ENCODE measurements at regions not wholly inside any gene's neighbourhood (a gene's known extent, or its start where the extent isn't known, plus 50 kb on each side); places are given as distances from the start of the nearest gene placed in this dataset.

- Mint-ChIP-seq H3K27ac (ENCODE audit: low read depth, unreplicated experiment) (no peak overlapping the region), H3K27me3 (ENCODE audit: insufficient read depth, unreplicated experiment) (peaks cover 11% of the 10 kb centered on the region), H3K36me3 (ENCODE audit: insufficient read depth, unreplicated experiment) (no peaks in the 10 kb centered on the region), H3K9me3 (ENCODE audit: unreplicated experiment) (no peaks in the 10 kb centered on the region), H3K4me3 (ENCODE audit: unreplicated experiment) (no peak overlapping the region), H3K4me1 (ENCODE audit: insufficient read depth, unreplicated experiment) (no peaks in the 10 kb centered on the region)
- intact Hi-C loops (cut with micrococcal nuclease) = loop anchor here (5.0 kb wide), 1 partner anchor 40 kb away; no protein-coding TSS in a partner anchor
- TF ChIP-seq, protein P1, sequence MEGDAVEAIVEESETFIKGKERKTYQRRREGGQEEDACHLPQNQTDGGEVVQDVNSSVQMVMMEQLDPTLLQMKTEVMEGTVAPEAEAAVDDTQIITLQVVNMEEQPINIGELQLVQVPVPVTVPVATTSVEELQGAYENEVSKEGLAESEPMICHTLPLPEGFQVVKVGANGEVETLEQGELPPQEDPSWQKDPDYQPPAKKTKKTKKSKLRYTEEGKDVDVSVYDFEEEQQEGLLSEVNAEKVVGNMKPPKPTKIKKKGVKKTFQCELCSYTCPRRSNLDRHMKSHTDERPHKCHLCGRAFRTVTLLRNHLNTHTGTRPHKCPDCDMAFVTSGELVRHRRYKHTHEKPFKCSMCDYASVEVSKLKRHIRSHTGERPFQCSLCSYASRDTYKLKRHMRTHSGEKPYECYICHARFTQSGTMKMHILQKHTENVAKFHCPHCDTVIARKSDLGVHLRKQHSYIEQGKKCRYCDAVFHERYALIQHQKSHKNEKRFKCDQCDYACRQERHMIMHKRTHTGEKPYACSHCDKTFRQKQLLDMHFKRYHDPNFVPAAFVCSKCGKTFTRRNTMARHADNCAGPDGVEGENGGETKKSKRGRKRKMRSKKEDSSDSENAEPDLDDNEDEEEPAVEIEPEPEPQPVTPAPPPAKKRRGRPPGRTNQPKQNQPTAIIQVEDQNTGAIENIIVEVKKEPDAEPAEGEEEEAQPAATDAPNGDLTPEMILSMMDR (IDR thresholded peaks at IDR 0.05; ENCODE audit: unreplicated experiment) = no peak
- CTCF ChIA-PET = interaction anchor here (1.0 to 1.3 kb wide), 2 partner anchors 29 to 37 kb away, joined by 3 to 8 read pairs; no protein-coding TSS in a partner anchor
- POLR2A ChIA-PET = interaction anchor here (0.7 kb wide), 1 partner anchor 75 kb away, joined by 3 read pairs; no protein-coding TSS in a partner anchor
- no peak for DNase-seq (ENCODE audit: unreplicated experiment)
- BruUV-seq (replicated peaks) = no TSS peak
Measured at GRCh38 chr18:34632321-34632720, 77.8 kb upstream of the DTNA start.

GRCh38 chr18:34633368-34633767 is 76.7 kb upstream of the DTNA start:
- TF ChIP-seq, protein P1 (IDR thresholded peaks at IDR 0.05; ENCODE audit: unreplicated experiment) = no peak
- H3K4me1 Mint-ChIP-seq (ENCODE audit: insufficient read depth, unreplicated experiment) = no peaks in the 10 kb centered on the region
- no peak for DNase-seq (ENCODE audit: unreplicated experiment)
- peaks cover 11% of the 10 kb centered on the region for H3K27me3 Mint-ChIP-seq (ENCODE audit: insufficient read depth, unreplicated experiment)
- CTCF ChIA-PET = interaction anchor here (0.6 to 1.2 kb wide), 2 partner anchors 13 to 28 kb away, joined by 3 read pairs; no protein-coding TSS in a partner anchor
- H3K4me3 Mint-ChIP-seq (ENCODE audit: unreplicated experiment) = no peak overlapping the region
- no TSS peak for BruUV-seq (replicated peaks)
- POLR2A ChIA-PET = no interaction called here
- no peak overlapping the region for H3K27ac Mint-ChIP-seq (ENCODE audit: low read depth, unreplicated experiment)
- no peaks in the 10 kb centered on the region for H3K36me3 Mint-ChIP-seq (ENCODE audit: insufficient read depth, unreplicated experiment)
- no peaks in the 10 kb centered on the region for H3K9me3 Mint-ChIP-seq (ENCODE audit: unreplicated experiment)
- intact Hi-C loops (cut with micrococcal nuclease) = loop anchor here (5.0 kb wide), 1 partner anchor 41 kb away; no protein-coding TSS in a partner anchor

DNA sequence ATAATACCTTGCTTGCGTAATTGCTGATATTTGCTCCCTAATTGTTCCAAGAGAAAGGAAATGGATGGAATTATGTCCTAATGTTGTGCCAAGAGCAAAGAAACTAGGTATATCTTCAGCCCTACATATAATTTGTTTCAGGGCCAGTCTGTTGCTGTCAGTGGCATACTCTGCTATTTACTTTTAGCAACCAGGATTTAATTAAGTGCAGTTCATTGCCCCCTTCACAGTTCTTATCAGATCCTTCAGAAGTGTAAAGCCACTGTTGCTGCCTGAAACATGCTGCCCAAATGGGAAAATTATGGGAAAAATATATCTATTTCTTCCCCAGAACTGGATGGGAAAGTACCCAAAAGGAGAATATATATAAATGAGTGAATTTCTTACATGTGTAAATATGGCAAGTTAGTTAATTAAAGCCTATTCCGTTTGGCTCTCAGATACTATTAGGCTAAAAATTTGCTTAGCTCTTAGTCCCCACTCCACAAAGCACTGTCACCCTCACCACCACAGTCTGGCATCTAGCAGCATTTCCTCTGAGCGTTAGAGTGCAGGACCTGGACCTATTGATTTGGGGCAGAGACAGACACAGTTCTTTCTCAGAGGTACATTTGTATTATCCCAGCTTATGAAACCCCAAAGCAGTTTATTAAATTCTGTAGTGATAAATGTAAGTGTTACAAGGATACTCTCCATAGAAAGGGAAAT is 72.8 kb upstream of the DTNA start:
- H3K27me3 Mint-ChIP-seq (ENCODE audit: insufficient read depth, unreplicated experiment) = no peaks in the 10 kb centered on the region
- BruUV-seq (replicated peaks) = no TSS peak
- TF ChIP-seq, protein P1 (IDR thresholded peaks at IDR 0.05; ENCODE audit: unreplicated experiment) = no peak
- H3K36me3 Mint-ChIP-seq (ENCODE audit: insufficient read depth, unreplicated experiment) = no peaks in the 10 kb centered on the region
- ChIA-PET POLR2A (no interaction called here), CTCF (interaction anchor here (0.7 to 1.3 kb wide), 3 partner anchors 10 to 226 kb away, joined by 4 to 5 read pairs (median 4); no protein-coding TSS in a partner anchor)
- no peak overlapping the region for H3K4me3 Mint-ChIP-seq (ENCODE audit: unreplicated experiment)
- intact Hi-C loops (cut with micrococcal nuclease) = no loop called here
- H3K4me1 Mint-ChIP-seq (ENCODE audit: insufficient read depth, unreplicated experiment) = no peaks in the 10 kb centered on the region
- DNase-seq (ENCODE audit: unreplicated experiment) = no peak
- H3K9me3 Mint-ChIP-seq (ENCODE audit: unreplicated experiment) = no peaks in the 10 kb centered on the region
- H3K27ac Mint-ChIP-seq (ENCODE audit: low read depth, unreplicated experiment) = no peak overlapping the region

DNA sequence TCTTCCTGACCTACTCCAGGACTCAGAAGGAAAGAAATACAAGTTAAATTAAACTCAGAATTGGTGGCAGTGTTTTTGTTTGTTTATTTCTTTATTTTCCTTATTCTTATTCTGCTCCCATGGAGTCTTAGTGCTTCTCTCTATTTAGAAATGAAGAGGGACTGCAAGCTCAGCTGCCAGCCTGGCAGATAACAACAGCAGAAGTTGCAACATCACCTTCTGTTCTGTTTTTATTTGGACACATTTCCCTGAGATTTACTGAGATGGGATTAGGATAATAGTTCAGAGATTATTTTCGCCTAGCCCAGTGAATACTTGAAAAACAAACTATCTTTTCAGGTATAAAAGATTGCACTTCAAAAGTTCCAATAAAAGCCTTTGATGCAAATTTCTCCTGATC is 70.4 kb upstream of the DTNA start:
- no peaks in the 10 kb centered on the region for H3K4me1 Mint-ChIP-seq (ENCODE audit: insufficient read depth, unreplicated experiment)
- no peak overlapping the region for H3K27ac Mint-ChIP-seq (ENCODE audit: low read depth, unreplicated experiment)
- H3K36me3 Mint-ChIP-seq (ENCODE audit: insufficient read depth, unreplicated experiment) = no peaks in the 10 kb centered on the region
- ChIA-PET POLR2A (no interaction called here), CTCF (interaction anchor here (0.6 to 1.4 kb wide), 5 partner anchors 9 to 743 kb away, joined by 3 to 5 read pairs (median 4); no protein-coding TSS in a partner anchor)
- no peak overlapping the region for H3K4me3 Mint-ChIP-seq (ENCODE audit: unreplicated experiment)
- TF ChIP-seq, protein P1 (IDR thresholded peaks at IDR 0.05; ENCODE audit: unreplicated experiment) = no peak
- no peaks in the 10 kb centered on the region for H3K27me3 Mint-ChIP-seq (ENCODE audit: insufficient read depth, unreplicated experiment)
- no peak for DNase-seq (ENCODE audit: unreplicated experiment)
- BruUV-seq (replicated peaks) = no TSS peak
- no peaks in the 10 kb centered on the region for H3K9me3 Mint-ChIP-seq (ENCODE audit: unreplicated experiment)
- intact Hi-C loops (cut with micrococcal nuclease) = no loop called here
